ENCODE measurements at regions not wholly inside any gene's neighbourhood (a gene's known extent, or its start where the extent isn't known, plus 50 kb on each side); places are given as distances from the start of the nearest gene placed in this dataset.
"Not testable (repeated sequence)": the region's sequence is repeated elsewhere in the genome, so short reads cannot be mapped to it uniquely, and the experiment has no call there.

DNA sequence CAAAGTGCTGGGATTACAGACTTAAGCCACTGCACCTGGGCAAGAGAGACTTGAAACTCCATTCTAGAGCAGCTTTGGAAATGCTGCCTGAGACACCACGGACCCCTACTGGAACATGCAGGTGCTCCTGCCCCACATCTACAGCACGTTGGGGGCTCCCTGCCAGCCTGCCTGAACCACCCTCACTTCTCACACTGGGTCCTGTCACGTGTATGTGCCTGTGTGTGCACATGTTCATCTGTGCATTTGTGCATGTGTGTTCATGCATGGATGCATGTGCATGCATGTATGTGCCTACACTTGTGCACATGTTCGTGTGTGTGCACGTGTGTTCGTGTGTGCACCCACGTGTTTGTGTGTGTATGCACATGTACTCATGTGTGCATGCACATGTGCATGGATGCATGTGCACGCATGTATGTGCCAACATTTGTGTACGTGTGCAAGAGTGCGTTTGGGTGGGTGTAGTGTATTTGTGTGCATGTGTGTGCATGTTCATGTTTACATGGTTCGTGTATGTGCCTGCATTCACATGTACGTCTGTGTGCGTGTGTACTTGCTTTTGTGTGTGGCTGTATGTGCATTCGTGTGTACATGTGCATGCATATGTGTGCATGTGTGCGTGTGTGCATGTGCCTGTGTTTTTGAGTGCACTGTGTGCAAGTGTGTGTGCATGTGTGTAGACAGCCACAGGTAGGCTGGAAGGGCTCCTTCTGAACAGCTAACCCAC, 428.1 kb upstream of the ZNF722 start:
- dilution Hi-C loops (cut with MboI; ENCODE audit: extremely low pct_ligation_motif_present, low sequenced_read_pairs); H3K79me2 ChIP-seq (ENCODE audit: control insufficient read depth, insufficient read depth, low read length); H3K27me3 ChIP-seq (ENCODE audit: control insufficient read depth in 2 of 2, insufficient read depth in 2 of 2, low read length in 2 of 2); H3K4me3 ChIP-seq (replicated peaks in 1 of 3; ENCODE audit: insufficient read depth in 1 of 3, low read depth in 1 of 3, low read length in 3 of 3); H3K36me3 ChIP-seq (ENCODE audit: control insufficient read depth in 2 of 2, extremely low read depth in 1 of 2, insufficient read depth in 2 of 2, low read length in 2 of 2); H3K27ac ChIP-seq (ENCODE audit: insufficient read depth, low read depth, low read length); CTCF ChIA-PET; H3K4me1 ChIP-seq (ENCODE audit: control insufficient read depth, extremely low read depth, insufficient read depth, low read length); BruUV-seq (replicated peaks); H3K9me3 ChIP-seq (replicated peaks; ENCODE audit: control insufficient read depth, insufficient read depth, low read length); FAIRE-seq; H3K4me2 ChIP-seq (ENCODE audit: insufficient read depth, low read length); POLR2A ChIA-PET; H2AFZ ChIP-seq (ENCODE audit: low read depth, low read length); intact Hi-C loops (cut with micrococcal nuclease); H4K20me1 ChIP-seq (replicated peaks; ENCODE audit: control insufficient read depth, extremely low read depth, insufficient read depth, low read length); DNase-seq (ENCODE audit: low read depth, low spot score); H3K9ac ChIP-seq (replicated peaks; ENCODE audit: extremely low read depth, insufficient read depth, low read length); H3K9me1 ChIP-seq (replicated peaks; ENCODE audit: control insufficient read depth, extremely low read depth, insufficient read depth, low read length): not testable (repeated sequence)
- TF ChIP-seq, protein P1, sequence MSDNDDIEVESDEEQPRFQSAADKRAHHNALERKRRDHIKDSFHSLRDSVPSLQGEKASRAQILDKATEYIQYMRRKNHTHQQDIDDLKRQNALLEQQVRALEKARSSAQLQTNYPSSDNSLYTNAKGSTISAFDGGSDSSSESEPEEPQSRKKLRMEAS (IDR thresholded peaks at IDR 0.05; ENCODE audit: insufficient read depth, insufficient read length) = peak; percentile 70

DNA sequence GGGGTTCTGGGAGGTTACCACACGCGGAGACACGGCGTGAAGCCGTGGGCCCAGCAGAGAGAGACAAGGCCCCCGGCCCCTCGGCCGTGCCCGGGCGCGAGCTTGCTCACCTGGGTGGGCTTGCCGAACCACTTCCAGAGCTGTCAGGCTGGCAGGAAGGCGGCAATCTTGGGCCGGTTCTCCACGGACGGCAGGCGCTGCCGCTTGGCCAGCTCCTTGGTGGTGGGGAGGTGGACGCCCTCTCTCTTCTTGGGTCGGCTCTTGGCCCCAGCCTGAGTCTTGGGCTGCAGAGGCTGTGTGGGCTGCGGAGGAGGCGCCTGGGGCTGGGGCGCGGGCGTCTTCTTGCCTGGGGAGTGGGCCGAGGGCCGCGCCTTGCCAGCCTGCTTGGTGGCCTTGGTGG, 426.5 kb upstream of the ZNF722 start:
- H4K20me1 ChIP-seq (replicated peaks; ENCODE audit: control insufficient read depth, extremely low read depth, insufficient read depth, low read length); H3K4me2 ChIP-seq (ENCODE audit: insufficient read depth, low read length); H3K36me3 ChIP-seq (ENCODE audit: control insufficient read depth in 2 of 2, extremely low read depth in 1 of 2, insufficient read depth in 2 of 2, low read length in 2 of 2); H3K79me2 ChIP-seq (ENCODE audit: control insufficient read depth, insufficient read depth, low read length); BruUV-seq (replicated peaks); DNase-seq (ENCODE audit: low read depth, low spot score); CTCF ChIA-PET; intact Hi-C loops (cut with micrococcal nuclease); dilution Hi-C loops (cut with MboI; ENCODE audit: extremely low pct_ligation_motif_present, low sequenced_read_pairs); H3K9ac ChIP-seq (replicated peaks; ENCODE audit: extremely low read depth, insufficient read depth, low read length); POLR2A ChIA-PET; FAIRE-seq; H3K4me3 ChIP-seq (replicated peaks in 1 of 3; ENCODE audit: insufficient read depth in 1 of 3, low read depth in 1 of 3, low read length in 3 of 3); H3K27me3 ChIP-seq (ENCODE audit: control insufficient read depth in 2 of 2, insufficient read depth in 2 of 2, low read length in 2 of 2); H2AFZ ChIP-seq (ENCODE audit: low read depth, low read length); H3K4me1 ChIP-seq (ENCODE audit: control insufficient read depth, extremely low read depth, insufficient read depth, low read length); H3K27ac ChIP-seq (ENCODE audit: insufficient read depth, low read depth, low read length); H3K9me3 ChIP-seq (replicated peaks; ENCODE audit: control insufficient read depth, insufficient read depth, low read length); H3K9me1 ChIP-seq (replicated peaks; ENCODE audit: control insufficient read depth, extremely low read depth, insufficient read depth, low read length): not testable (repeated sequence)

DNA sequence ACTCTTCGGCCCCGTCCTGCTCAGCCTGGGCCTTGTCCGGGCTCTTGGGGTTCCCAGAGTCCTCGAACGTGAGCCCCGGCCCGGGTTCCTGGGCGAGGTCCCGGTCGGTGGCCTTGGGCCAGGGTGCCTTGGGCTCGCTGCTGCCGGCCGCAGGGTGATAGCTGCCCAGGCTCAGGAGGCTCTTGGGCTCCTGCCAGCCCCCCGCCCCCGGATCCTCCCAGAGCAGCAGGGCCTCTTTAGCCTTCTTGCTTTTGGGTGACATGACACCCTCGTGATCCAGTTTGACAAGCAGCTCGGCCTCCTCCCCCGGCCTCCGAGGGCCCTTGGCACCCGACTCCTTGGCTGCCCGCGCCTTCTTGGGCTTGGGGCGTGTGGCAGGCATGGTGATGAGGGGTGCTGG, 425.7 kb upstream of the ZNF722 start:
- H3K79me2 ChIP-seq (ENCODE audit: control insufficient read depth, insufficient read depth, low read length); FAIRE-seq; H2AFZ ChIP-seq (ENCODE audit: low read depth, low read length); intact Hi-C loops (cut with micrococcal nuclease); BruUV-seq (replicated peaks); H3K9me1 ChIP-seq (replicated peaks; ENCODE audit: control insufficient read depth, extremely low read depth, insufficient read depth, low read length); H3K9ac ChIP-seq (replicated peaks; ENCODE audit: extremely low read depth, insufficient read depth, low read length); DNase-seq (ENCODE audit: low read depth, low spot score); CTCF ChIA-PET; H3K4me3 ChIP-seq (replicated peaks in 1 of 3; ENCODE audit: insufficient read depth in 1 of 3, low read depth in 1 of 3, low read length in 3 of 3); H3K27me3 ChIP-seq (ENCODE audit: control insufficient read depth in 2 of 2, insufficient read depth in 2 of 2, low read length in 2 of 2); H4K20me1 ChIP-seq (replicated peaks; ENCODE audit: control insufficient read depth, extremely low read depth, insufficient read depth, low read length); H3K4me2 ChIP-seq (ENCODE audit: insufficient read depth, low read length); POLR2A ChIA-PET; H3K36me3 ChIP-seq (ENCODE audit: control insufficient read depth in 2 of 2, extremely low read depth in 1 of 2, insufficient read depth in 2 of 2, low read length in 2 of 2); H3K4me1 ChIP-seq (ENCODE audit: control insufficient read depth, extremely low read depth, insufficient read depth, low read length); H3K9me3 ChIP-seq (replicated peaks; ENCODE audit: control insufficient read depth, insufficient read depth, low read length); dilution Hi-C loops (cut with MboI; ENCODE audit: extremely low pct_ligation_motif_present, low sequenced_read_pairs); H3K27ac ChIP-seq (ENCODE audit: insufficient read depth, low read depth, low read length): not testable (repeated sequence)

DNA sequence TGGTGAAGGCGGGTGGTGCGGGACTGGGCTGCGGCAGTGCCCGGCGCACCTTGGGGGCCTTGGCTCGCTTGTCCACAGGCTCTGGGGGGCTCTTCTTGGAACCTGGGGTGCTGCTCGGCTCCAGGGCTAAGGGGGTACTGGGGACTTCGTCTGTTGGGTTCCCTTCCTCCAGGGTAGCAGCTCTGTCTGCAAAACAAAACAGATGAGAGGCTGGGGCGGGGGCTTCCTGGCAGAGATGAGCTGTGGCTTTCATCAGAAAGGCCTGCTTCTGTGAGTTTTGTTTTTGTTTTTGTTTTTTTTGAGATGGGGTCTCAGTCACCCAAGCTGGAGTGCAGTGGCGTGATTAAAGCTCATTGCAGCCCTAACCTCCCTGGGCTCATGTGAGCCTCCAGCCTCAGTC, 425.2 kb upstream of the ZNF722 start:
- H3K9ac ChIP-seq (replicated peaks; ENCODE audit: extremely low read depth, insufficient read depth, low read length); POLR2A ChIA-PET; dilution Hi-C loops (cut with MboI; ENCODE audit: extremely low pct_ligation_motif_present, low sequenced_read_pairs); H4K20me1 ChIP-seq (replicated peaks; ENCODE audit: control insufficient read depth, extremely low read depth, insufficient read depth, low read length); H2AFZ ChIP-seq (ENCODE audit: low read depth, low read length); H3K9me3 ChIP-seq (replicated peaks; ENCODE audit: control insufficient read depth, insufficient read depth, low read length); H3K4me3 ChIP-seq (replicated peaks in 1 of 3; ENCODE audit: insufficient read depth in 1 of 3, low read depth in 1 of 3, low read length in 3 of 3); H3K27me3 ChIP-seq (ENCODE audit: control insufficient read depth in 2 of 2, insufficient read depth in 2 of 2, low read length in 2 of 2); DNase-seq (ENCODE audit: low read depth, low spot score); H3K4me2 ChIP-seq (ENCODE audit: insufficient read depth, low read length); FAIRE-seq; H3K4me1 ChIP-seq (ENCODE audit: control insufficient read depth, extremely low read depth, insufficient read depth, low read length); intact Hi-C loops (cut with micrococcal nuclease); H3K36me3 ChIP-seq (ENCODE audit: control insufficient read depth in 2 of 2, extremely low read depth in 1 of 2, insufficient read depth in 2 of 2, low read length in 2 of 2); H3K27ac ChIP-seq (ENCODE audit: insufficient read depth, low read depth, low read length); BruUV-seq (replicated peaks); H3K79me2 ChIP-seq (ENCODE audit: control insufficient read depth, insufficient read depth, low read length); H3K9me1 ChIP-seq (replicated peaks; ENCODE audit: control insufficient read depth, extremely low read depth, insufficient read depth, low read length); CTCF ChIA-PET: not testable (repeated sequence)

Measured in endothelial cell of umbilical vein (primary cell).